HEK293 (cell line): ENCODE measurements at regions not wholly inside any gene's neighbourhood (a gene's known extent, or its start where the extent isn't known, plus 50 kb on each side); places are given as distances from the start of the nearest gene placed in this dataset.

ENCODE experiments used
- CTCF ChIA-PET: fragments of 350-600 bp; formaldehyde crosslinking; extraction: SDS; loops from one replicate; lab custom pipeline; 2021; ENCODE audit warnings: antibody characterized with exemption; lab: Yijun Ruan, JAX
- POLR2A ChIA-PET: fragments of 300-600 bp; formaldehyde crosslinking; extraction: SDS; loops from one replicate; lab custom pipeline; 2020; ENCODE audit warnings: antibody characterized with exemption, inconsistent platforms; lab: Yijun Ruan, JAX
- H3K27ac ChIP-seq: fragments of 200-500 bp; sonication (Bioruptor generic); 2 replicates; pipeline ENCODE4 v1.5.1; 2014; ENCODE audit warnings: low read depth, low read length, control low read depth, inconsistent platforms; ENCODE audit errors: extremely low read depth
- H3K36me3 ChIP-seq, 2 experiments: fragments of 200-500 bp in 1 of 2; sonication (Bioruptor generic) in 1 of 2; 1 replicate in 1 of 2; 2 replicates in 1 of 2; pipeline ENCODE4 v1.5.1; 2014 to 2017; ENCODE audit warnings: inconsistent platforms in 2 of 2, low read length in 2 of 2; ENCODE audit not compliant: control insufficient read depth in 2 of 2, insufficient read depth in 1 of 2
- H3K4me1 ChIP-seq: fragments of 200-500 bp; sonication (Bioruptor generic); 2 replicates; pipeline ENCODE4 v1.5.1; 2014; ENCODE audit warnings: mild to moderate bottlenecking, low read length, inconsistent platforms; ENCODE audit not compliant: control insufficient read depth, insufficient read depth
- H3K4me3 ChIP-seq: 2 replicates; pipeline ENCODE4 v1.5.1; 2011; ENCODE audit warnings: low read depth, mild to moderate bottlenecking, control low read depth, low read length, moderate library complexity
- H3K9me3 ChIP-seq: fragments of 200-500 bp; sonication (Bioruptor generic); 2 replicates; pipeline ENCODE4 v1.5.1; 2014; ENCODE audit warnings: low read depth, low read length, inconsistent platforms; ENCODE audit not compliant: control insufficient read depth, insufficient read depth
- HOXA7 ChIP-seq: sonication (generic); formaldehyde crosslinking; IDR thresholded peaks from 2 replicates; pipeline ENCODE4 v1.8.1; 2022; ENCODE audit warnings: missing genetic modification reagents, borderline replicate concordance
- YY2 ChIP-seq: fragments of 450-650 bp; formaldehyde crosslinking; IDR thresholded peaks from 2 replicates; pipeline ENCODE4 v1.5.1; 2016; ENCODE audit warnings: missing biosample characterization, missing genetic modification characterization
- ZFP69B ChIP-seq: fragments of 450-650 bp; formaldehyde crosslinking; IDR thresholded peaks from 2 replicates; pipeline ENCODE4 v1.5.1; 2016; ENCODE audit warnings: missing biosample characterization, missing genetic modification characterization
- ZNF169 ChIP-seq: fragments of 450-650 bp; formaldehyde crosslinking; IDR thresholded peaks from 2 replicates; pipeline ENCODE4 v1.5.1; 2016; ENCODE audit warnings: missing biosample characterization, missing genetic modification characterization
- ZNF341 ChIP-seq: fragments of 450-650 bp; formaldehyde crosslinking; IDR thresholded peaks from 2 replicates; pipeline ENCODE4; 2016; ENCODE audit warnings: low read depth, missing biosample characterization, missing genetic modification characterization
- ZNF596 ChIP-seq: fragments of 450-650 bp; IDR thresholded peaks from 2 replicates; pipeline ENCODE4 v1.5.0; 2018; ENCODE audit warnings: missing biosample characterization, mild to moderate bottlenecking, missing genetic modification characterization, moderate library complexity
- TF ChIP-seq, protein P1 (sequence below): fragments of 450-650 bp; formaldehyde crosslinking; conservative IDR thresholded peaks from 2 replicates; pipeline ENCODE4 v1.5.1; 2016; ENCODE audit warnings: low read depth, missing biosample characterization, missing genetic modification characterization
- TF ChIP-seq, protein P2 (sequence below): fragments of 450-650 bp; formaldehyde crosslinking; IDR thresholded peaks from 2 replicates; pipeline ENCODE4 v1.5.1; 2016; ENCODE audit warnings: missing biosample characterization, missing genetic modification characterization
- TF ChIP-seq, protein P3 (sequence below): fragments of 450-650 bp; formaldehyde crosslinking; IDR thresholded peaks from 2 replicates; pipeline ENCODE4 v1.5.1; 2016; ENCODE audit warnings: missing biosample characterization, missing genetic modification characterization
- TF ChIP-seq, protein P4 (sequence below): fragments of 450-650 bp; formaldehyde crosslinking; IDR thresholded peaks from 2 replicates; pipeline ENCODE4 v1.5.1; 2017; ENCODE audit warnings: missing biosample characterization, missing genetic modification characterization
- TF ChIP-seq, protein P5 (sequence below): fragments of 450-650 bp; formaldehyde crosslinking; IDR thresholded peaks from 2 replicates; pipeline ENCODE4 v1.5.1; 2016; ENCODE audit warnings: missing biosample characterization, missing genetic modification characterization

DNA sequence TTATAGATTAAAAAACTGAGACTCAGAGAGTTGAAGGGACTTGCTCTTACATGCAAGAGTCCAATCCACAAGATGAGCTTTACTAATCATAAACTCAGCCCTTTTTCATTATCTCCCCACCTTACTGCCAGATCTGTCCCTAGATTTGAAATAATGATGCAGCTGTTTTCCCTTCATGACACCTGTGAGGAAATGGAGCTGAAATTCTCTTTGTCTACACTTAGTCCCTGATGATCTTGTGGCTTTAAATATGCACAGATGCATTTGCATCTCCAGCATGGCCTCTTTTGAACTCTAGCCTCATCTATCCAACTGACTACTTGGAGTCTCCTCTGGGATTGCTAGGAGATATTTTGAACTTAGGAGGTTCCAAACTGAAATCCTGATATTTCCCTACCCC is 188.9 kb upstream of the AFF2 start (continued):
- TF ChIP-seq ZNF596 (tag by site-specific recombination) = no peak
- TF ChIP-seq, protein P1, sequence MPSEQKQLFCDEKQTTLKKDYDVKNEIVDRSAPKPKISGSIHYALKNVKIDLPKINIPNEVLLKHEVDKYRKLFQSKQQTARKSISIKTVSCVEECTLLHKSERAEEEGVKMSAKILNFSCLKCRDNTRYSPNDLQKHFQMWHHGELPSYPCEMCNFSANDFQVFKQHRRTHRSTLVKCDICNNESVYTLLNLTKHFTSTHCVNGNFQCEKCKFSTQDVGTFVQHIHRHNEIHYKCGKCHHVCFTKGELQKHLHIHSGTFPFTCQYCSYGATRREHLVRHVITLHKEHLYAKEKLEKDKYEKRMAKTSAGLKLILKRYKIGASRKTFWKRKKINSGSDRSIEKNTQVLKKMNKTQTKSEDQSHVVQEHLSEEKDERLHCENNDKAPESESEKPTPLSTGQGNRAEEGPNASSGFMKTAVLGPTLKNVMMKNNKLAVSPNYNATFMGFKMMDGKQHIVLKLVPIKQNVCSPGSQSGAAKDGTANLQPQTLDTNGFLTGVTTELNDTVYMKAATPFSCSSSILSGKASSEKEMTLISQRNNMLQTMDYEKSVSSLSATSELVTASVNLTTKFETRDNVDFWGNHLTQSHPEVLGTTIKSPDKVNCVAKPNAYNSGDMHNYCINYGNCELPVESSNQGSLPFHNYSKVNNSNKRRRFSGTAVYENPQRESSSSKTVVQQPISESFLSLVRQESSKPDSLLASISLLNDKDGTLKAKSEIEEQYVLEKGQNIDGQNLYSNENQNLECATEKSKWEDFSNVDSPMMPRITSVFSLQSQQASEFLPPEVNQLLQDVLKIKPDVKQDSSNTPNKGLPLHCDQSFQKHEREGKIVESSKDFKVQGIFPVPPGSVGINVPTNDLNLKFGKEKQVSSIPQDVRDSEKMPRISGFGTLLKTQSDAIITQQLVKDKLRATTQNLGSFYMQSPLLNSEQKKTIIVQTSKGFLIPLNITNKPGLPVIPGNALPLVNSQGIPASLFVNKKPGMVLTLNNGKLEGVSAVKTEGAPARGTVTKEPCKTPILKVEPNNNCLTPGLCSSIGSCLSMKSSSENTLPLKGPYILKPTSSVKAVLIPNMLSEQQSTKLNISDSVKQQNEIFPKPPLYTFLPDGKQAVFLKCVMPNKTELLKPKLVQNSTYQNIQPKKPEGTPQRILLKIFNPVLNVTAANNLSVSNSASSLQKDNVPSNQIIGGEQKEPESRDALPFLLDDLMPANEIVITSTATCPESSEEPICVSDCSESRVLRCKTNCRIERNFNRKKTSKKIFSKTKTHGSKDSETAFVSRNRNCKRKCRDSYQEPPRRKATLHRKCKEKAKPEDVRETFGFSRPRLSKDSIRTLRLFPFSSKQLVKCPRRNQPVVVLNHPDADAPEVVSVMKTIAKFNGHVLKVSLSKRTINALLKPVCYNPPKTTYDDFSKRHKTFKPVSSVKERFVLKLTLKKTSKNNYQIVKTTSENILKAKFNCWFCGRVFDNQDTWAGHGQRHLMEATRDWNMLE (tag by site-specific recombination) = no peak
- TF ChIP-seq, protein P2, sequence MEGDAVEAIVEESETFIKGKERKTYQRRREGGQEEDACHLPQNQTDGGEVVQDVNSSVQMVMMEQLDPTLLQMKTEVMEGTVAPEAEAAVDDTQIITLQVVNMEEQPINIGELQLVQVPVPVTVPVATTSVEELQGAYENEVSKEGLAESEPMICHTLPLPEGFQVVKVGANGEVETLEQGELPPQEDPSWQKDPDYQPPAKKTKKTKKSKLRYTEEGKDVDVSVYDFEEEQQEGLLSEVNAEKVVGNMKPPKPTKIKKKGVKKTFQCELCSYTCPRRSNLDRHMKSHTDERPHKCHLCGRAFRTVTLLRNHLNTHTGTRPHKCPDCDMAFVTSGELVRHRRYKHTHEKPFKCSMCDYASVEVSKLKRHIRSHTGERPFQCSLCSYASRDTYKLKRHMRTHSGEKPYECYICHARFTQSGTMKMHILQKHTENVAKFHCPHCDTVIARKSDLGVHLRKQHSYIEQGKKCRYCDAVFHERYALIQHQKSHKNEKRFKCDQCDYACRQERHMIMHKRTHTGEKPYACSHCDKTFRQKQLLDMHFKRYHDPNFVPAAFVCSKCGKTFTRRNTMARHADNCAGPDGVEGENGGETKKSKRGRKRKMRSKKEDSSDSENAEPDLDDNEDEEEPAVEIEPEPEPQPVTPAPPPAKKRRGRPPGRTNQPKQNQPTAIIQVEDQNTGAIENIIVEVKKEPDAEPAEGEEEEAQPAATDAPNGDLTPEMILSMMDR (tag by site-specific recombination) = no peak
- TF ChIP-seq, protein P3, sequence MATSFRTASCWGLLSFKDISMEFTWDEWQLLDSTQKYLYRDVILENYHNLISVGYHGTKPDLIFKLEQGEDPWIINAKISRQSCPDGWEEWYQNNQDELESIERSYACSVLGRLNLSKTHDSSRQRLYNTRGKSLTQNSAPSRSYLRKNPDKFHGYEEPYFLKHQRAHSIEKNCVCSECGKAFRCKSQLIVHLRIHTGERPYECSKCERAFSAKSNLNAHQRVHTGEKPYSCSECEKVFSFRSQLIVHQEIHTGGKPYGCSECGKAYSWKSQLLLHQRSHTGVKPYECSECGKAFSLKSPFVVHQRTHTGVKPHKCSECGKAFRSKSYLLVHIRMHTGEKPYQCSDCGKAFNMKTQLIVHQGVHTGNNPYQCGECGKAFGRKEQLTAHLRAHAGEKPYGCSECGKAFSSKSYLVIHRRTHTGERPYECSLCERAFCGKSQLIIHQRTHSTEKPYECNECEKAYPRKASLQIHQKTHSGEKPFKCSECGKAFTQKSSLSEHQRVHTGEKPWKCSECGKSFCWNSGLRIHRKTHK (tag by site-specific recombination) = no peak
- TF ChIP-seq, protein P4, sequence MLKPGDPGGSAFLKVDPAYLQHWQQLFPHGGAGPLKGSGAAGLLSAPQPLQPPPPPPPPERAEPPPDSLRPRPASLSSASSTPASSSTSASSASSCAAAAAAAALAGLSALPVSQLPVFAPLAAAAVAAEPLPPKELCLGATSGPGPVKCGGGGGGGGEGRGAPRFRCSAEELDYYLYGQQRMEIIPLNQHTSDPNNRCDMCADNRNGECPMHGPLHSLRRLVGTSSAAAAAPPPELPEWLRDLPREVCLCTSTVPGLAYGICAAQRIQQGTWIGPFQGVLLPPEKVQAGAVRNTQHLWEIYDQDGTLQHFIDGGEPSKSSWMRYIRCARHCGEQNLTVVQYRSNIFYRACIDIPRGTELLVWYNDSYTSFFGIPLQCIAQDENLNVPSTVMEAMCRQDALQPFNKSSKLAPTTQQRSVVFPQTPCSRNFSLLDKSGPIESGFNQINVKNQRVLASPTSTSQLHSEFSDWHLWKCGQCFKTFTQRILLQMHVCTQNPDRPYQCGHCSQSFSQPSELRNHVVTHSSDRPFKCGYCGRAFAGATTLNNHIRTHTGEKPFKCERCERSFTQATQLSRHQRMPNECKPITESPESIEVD (tag by site-specific recombination) = no peak

DNA sequence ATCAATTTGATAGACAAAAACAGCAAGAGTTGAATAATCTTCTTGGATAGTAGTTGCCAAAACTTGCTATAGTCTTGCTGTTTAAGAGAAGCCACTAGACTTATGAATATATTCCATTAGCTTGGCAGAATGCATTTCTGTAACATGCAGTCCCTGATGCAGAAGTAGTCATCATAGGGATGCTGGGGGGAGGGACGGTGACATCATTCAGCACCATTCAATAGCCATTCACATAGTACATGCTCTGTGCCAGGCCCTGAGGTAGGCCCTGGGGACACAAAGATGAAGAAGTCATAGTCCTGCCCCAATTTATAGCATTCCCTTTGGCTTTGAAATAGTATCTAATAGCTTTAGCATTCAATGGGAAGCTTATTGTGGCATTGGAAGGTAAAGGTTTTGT is 185.5 kb upstream of the AFF2 start:
- Histone ChIP-seq H3K4me3 (no peak overlapping the region), H3K9me3 (no peaks in the 10 kb centered on the region), H3K36me3 (no peaks in the 10 kb centered on the region), H3K27ac (no peak overlapping the region), H3K4me1 (no peaks in the 10 kb centered on the region)
- ChIA-PET POLR2A (no interaction called here), CTCF (interaction anchor here (0.7 kb wide), 1 partner anchor 115 kb away, joined by 3 read pairs; no protein-coding TSS in a partner anchor)
- TF ChIP-seq ZNF341 = no peak
- TF ChIP-seq, protein P5, sequence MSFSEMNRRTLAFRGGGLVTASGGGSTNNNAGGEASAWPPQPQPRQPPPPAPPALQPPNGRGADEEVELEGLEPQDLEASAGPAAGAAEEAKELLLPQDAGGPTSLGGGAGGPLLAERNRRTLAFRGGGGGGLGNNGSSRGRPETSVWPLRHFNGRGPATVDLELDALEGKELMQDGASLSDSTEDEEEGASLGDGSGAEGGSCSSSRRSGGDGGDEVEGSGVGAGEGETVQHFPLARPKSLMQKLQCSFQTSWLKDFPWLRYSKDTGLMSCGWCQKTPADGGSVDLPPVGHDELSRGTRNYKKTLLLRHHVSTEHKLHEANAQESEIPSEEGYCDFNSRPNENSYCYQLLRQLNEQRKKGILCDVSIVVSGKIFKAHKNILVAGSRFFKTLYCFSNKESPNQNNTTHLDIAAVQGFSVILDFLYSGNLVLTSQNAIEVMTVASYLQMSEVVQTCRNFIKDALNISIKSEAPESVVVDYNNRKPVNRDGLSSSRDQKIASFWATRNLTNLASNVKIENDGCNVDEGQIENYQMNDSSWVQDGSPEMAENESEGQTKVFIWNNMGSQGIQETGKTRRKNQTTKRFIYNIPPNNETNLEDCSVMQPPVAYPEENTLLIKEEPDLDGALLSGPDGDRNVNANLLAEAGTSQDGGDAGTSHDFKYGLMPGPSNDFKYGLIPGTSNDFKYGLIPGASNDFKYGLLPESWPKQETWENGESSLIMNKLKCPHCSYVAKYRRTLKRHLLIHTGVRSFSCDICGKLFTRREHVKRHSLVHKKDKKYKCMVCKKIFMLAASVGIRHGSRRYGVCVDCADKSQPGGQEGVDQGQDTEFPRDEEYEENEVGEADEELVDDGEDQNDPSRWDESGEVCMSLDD (tag by site-specific recombination) = no peak
- no peak for TF ChIP-seq ZFP69B
- TF ChIP-seq HOXA7 (CRISPR knock-in tag) = 0 out of 2 replicates have a peak, but pooled peaks have one; percentile 22
- TF ChIP-seq, protein P1 (tag by site-specific recombination) = no peak
- TF ChIP-seq ZNF169 (tag by site-specific recombination) = no peak
- no peak for TF ChIP-seq YY2
- TF ChIP-seq, protein P3 (tag by site-specific recombination) = no peak
